Stimulated activated CD4-positive, alpha-beta T cell treated with anti-CD3 and anti-CD28 coated beads, Interleukin-15, amount 100 ng/mL, for 1 hour (primary cell): ENCODE measurements at regions not wholly inside any gene's neighbourhood (a gene's known extent, or its start where the extent isn't known, plus 50 kb on each side); places are given as distances from the start of the nearest gene placed in this dataset.

Experiments used
- DNase-seq, 2 donors: peaks; one replicate each; pipeline ENCODE4 v3.0.0-alpha.2; 2020; ENCODE audit warnings: low read depth in 1 of 2, low spot score in 1 of 2

GRCh38 chr3:72310419-72311380 is 525.8 kb upstream of the PROK2 start:
- no peak for DNase-seq

- no peak for DNase-seq
Observed at GRCh38 chr3:72309661-72310418, 524.9 kb upstream of the PROK2 start.

- DNase-seq = no peak
Observed at GRCh38 chr3:72308641-72309040, 523.7 kb upstream of the PROK2 start.

- DNase-seq = no peak
Observed at GRCh38 chr3:72307438-72308115, 522.6 kb upstream of the PROK2 start.

- no peak for DNase-seq
Observed at GRCh38 chr3:72306800-72307341, 521.9 kb upstream of the PROK2 start.

GRCh38 chr3:72303926-72304325 is 519.0 kb upstream of the PROK2 start:
- DNase-seq = no peak

- no peak for DNase-seq
Observed at GRCh38 chr3:72301779-72302178, 516.8 kb upstream of the PROK2 start.

GRCh38 chr3:72300621-72301020 is 515.7 kb upstream of the PROK2 start:
- no peak for DNase-seq

GRCh38 chr3:72299823-72300222 is 514.9 kb upstream of the PROK2 start:
- DNase-seq = no peak

GRCh38 chr3:72299321-72299802 is 514.4 kb upstream of the PROK2 start:
- DNase-seq = no peak

- DNase-seq = no peak
Observed at GRCh38 chr3:72298201-72299152, 513.5 kb upstream of the PROK2 start.

- DNase-seq = no peak
Observed at GRCh38 chr3:72297481-72297880, 512.5 kb upstream of the PROK2 start.

GRCh38 chr3:72296477-72297111 is 511.6 kb upstream of the PROK2 start:
- no peak for DNase-seq

- no peak for DNase-seq
Observed at GRCh38 chr3:72295962-72296450, 511.1 kb upstream of the PROK2 start.

GRCh38 chr3:72295276-72295961 is 510.5 kb upstream of the PROK2 start:
- DNase-seq = no peak

GRCh38 chr3:72290859-72291638 is 506.1 kb upstream of the PROK2 start:
- DNase-seq = no peak

- no peak for DNase-seq
Observed at GRCh38 chr3:72289692-72290071, 504.7 kb upstream of the PROK2 start.
